A549 (cell line): ENCODE measurements at regions not wholly inside any gene's neighbourhood (a gene's known extent, or its start where the extent isn't known, plus 50 kb on each side); places are given as distances from the start of the nearest gene placed in this dataset.

Experiments
- ATAC-seq, 2 experiments: fragments of 200-7000 bp in 1 of 2; fragments of >200 bp in 1 of 2; cut with Nextera tagmentation in 1 of 2; cut with Tn5 transposase in 1 of 2; 3 replicates each; pipeline versions ENCODE4 v1.8.0 to v1.9.1; 2018 to 2020; ENCODE audit warnings: mild to moderate bottlenecking in 1 of 2, moderate library complexity in 1 of 2
- CTCF ChIA-PET: fragments of 300-600 bp; sonication (Branson Sonifier 250); formaldehyde crosslinking; extraction: SDS; loops from one replicate; lab custom pipeline; 2021; ENCODE audit warnings: antibody characterized with exemption, inconsistent platforms; lab: Yijun Ruan, JAX
- POLR2A ChIA-PET: fragments of 350-600 bp; formaldehyde crosslinking; extraction: SDS; loops from one replicate; lab custom pipeline; 2021; ENCODE audit warnings: antibody characterized with exemption, inconsistent platforms; lab: Yijun Ruan, JAX
- DNase-seq, 2 experiments: peaks; one replicate each; pipeline versions ENCODE4 v3.0.0 to v3.0.0-alpha.2; 2011 to 2016; ENCODE audit warnings: low read depth in 1 of 2, low spot score in 1 of 2
- FAIRE-seq: peaks from 2 replicates; lab custom pipeline; 2011; peaks lifted over from hg19 to GRCh38; lab: Jason Lieb, UNC
- H3K27ac ChIP-seq, 2 experiments: fragments of >200 bp; sonication (Bioruptor Twin); formaldehyde crosslinking; 3 replicates each; pipeline ENCODE4 v1.5.1; 2016 to 2017
- H3K4me1 ChIP-seq: fragments of >200 bp; sonication (Bioruptor Twin); formaldehyde crosslinking; 3 replicates; pipeline ENCODE4 v1.6.1; 2016
- H3K4me2 ChIP-seq: fragments of >200 bp; sonication (Bioruptor Twin); formaldehyde crosslinking; 3 replicates; pipeline ENCODE4 v1.6.1; 2016
- H3K4me3 ChIP-seq: fragments of >200 bp; sonication (Bioruptor Twin); formaldehyde crosslinking; 3 replicates; pipeline ENCODE4 v1.5.1; 2016
- H3K9me3 ChIP-seq: fragments of >200 bp; sonication (Bioruptor Twin); formaldehyde crosslinking; 3 replicates; pipeline ENCODE4 v1.6.1; 2016
- CBX2 ChIP-seq: fragments of 200-600 bp; sonication (generic); IDR thresholded peaks from 2 replicates; pipeline ENCODE4 v1.6.1; 2016; ENCODE audit warnings: low read depth, mild to moderate bottlenecking, borderline replicate concordance
- CEBPB ChIP-seq, 2 experiments: fragments of >200 bp in 1 of 2; sonication (Bioruptor Twin) in 1 of 2; formaldehyde crosslinking in 1 of 2; IDR thresholded peaks; 2 replicates each; pipeline ENCODE4 v1.6.1; 2012 to 2016
- CHD4 ChIP-seq: fragments of 200-600 bp; sonication (generic); IDR thresholded peaks from 2 replicates; pipeline ENCODE4 v1.6.1; 2016; ENCODE audit warnings: antibody characterized with exemption, mild to moderate bottlenecking, borderline replicate concordance
- FOSB ChIP-seq: fragments of 250-450 bp; sonication (Bioruptor Pico); IDR thresholded peaks from 2 replicates; pipeline ENCODE4 v1.5.0; 2020; ENCODE audit warnings: mild to moderate bottlenecking, moderate library complexity
- FOSL2 ChIP-seq, 2 experiments: fragments of 450-650 bp in 1 of 2; fragments of >200 bp in 1 of 2; sonication (Bioruptor Twin) in 1 of 2; formaldehyde crosslinking; IDR thresholded peaks; 2 replicates each; pipeline versions ENCODE4 v1.5.0 to v1.6.1; 2016 to 2020; ENCODE audit warnings: mild to moderate bottlenecking in 1 of 2, moderate library complexity in 1 of 2
- HDAC2 ChIP-seq: fragments of 200-600 bp; sonication (generic); IDR thresholded peaks from 2 replicates; pipeline ENCODE4 v1.6.1; 2016
- HEYL ChIP-seq: fragments of 250-450 bp; sonication (Bioruptor Pico); IDR thresholded peaks from 2 replicates; pipeline ENCODE4 v1.8.0; 2021; ENCODE audit warnings: mild to moderate bottlenecking, moderate library complexity
- HMGXB4 ChIP-seq: fragments of 250-450 bp; sonication (Bioruptor Pico); IDR thresholded peaks from 2 replicates; pipeline ENCODE4 v1.5.0; 2021; ENCODE audit warnings: mild to moderate bottlenecking, moderate library complexity, borderline replicate concordance
- JUN ChIP-seq, 2 experiments: fragments of >200 bp; sonication (Bioruptor Twin); formaldehyde crosslinking; IDR thresholded peaks; 2 replicates in 1 of 2; 3 replicates in 1 of 2; pipeline ENCODE4 v1.6.1; 2016 to 2017
- JUNB ChIP-seq: fragments of >200 bp; sonication (Bioruptor Twin); formaldehyde crosslinking; IDR thresholded peaks from 2 replicates; pipeline ENCODE4 v1.6.1; 2016
- KDM5A ChIP-seq: fragments of 200-600 bp; sonication (generic); IDR thresholded peaks from 2 replicates; pipeline ENCODE4 v1.6.1; 2016; ENCODE audit warnings: antibody characterized with exemption, mild to moderate bottlenecking
- NFE2L2 ChIP-seq: fragments of 150-350 bp; conservative IDR thresholded peaks from 2 replicates; pipeline ENCODE4 v1.6.1; 2014; ENCODE audit warnings: low read length
- NR3C1 ChIP-seq: fragments of >200 bp; sonication (Bioruptor Twin); formaldehyde crosslinking; IDR thresholded peaks from 3 replicates; pipeline ENCODE4 v1.6.1; 2017
- POLR2A ChIP-seq: IDR thresholded peaks from 2 replicates; pipeline ENCODE4 v1.6.1; 2012; ENCODE audit warnings: mild to moderate bottlenecking, low read length
- RAD21 ChIP-seq, 2 experiments: fragments of >200 bp in 1 of 2; sonication (Bioruptor Twin) in 1 of 2; formaldehyde crosslinking in 1 of 2; IDR thresholded peaks in 1 of 2; conservative IDR thresholded peaks in 1 of 2; 2 replicates in 1 of 2; 3 replicates in 1 of 2; pipeline ENCODE4 v1.6.1; 2012 to 2018; ENCODE audit warnings: inconsistent platforms in 1 of 2
- RFX5 ChIP-seq: fragments of 450-650 bp; IDR thresholded peaks from 2 replicates; pipeline ENCODE4 v1.7.1; 2014; ENCODE audit warnings: antibody characterized with exemption, mild to moderate bottlenecking, moderate library complexity
- SREBF2 ChIP-seq: fragments of 450-650 bp; IDR thresholded peaks from 2 replicates; pipeline ENCODE4 v1.6.1; 2014; ENCODE audit warnings: mild to moderate bottlenecking, moderate library complexity
- TP53 ChIP-seq: fragments of 250-450 bp; sonication (Bioruptor Pico); IDR thresholded peaks from 2 replicates; pipeline ENCODE4 v1.5.0; 2021; ENCODE audit warnings: mild to moderate bottlenecking, moderate library complexity
- USF2 ChIP-seq: fragments of 450-650 bp; IDR thresholded peaks from 2 replicates; pipeline ENCODE4 v1.6.1; 2014; ENCODE audit warnings: antibody characterized with exemption
- ZFP36 ChIP-seq: fragments of 450-650 bp; IDR thresholded peaks from 2 replicates; pipeline ENCODE4 v1.6.1; 2014; ENCODE audit warnings: borderline replicate concordance; ENCODE audit not compliant: partially characterized antibody
- ZSCAN20 ChIP-seq: fragments of 250-450 bp; sonication (Bioruptor Pico); IDR thresholded peaks from 2 replicates; pipeline ENCODE4 v1.8.0; 2022; ENCODE audit warnings: mild to moderate bottlenecking, moderate library complexity
- WGBS: methylation state at CpG from one replicate; pipeline ENCODE4 v1.1.6; 2017; ENCODE audit errors: missing lambda C conversion rate; 5-methylcytosine and 5-hydroxymethylcytosine counted together
- TF ChIP-seq, protein P1 (sequence below): fragments of 150-350 bp; IDR thresholded peaks from 2 replicates; pipeline ENCODE4 v1.6.1; 2014; ENCODE audit warnings: low read depth, mild to moderate bottlenecking, low read length
- TF ChIP-seq, protein P2 (sequence below): fragments of 250-450 bp; sonication (Bioruptor Pico); IDR thresholded peaks from 2 replicates; pipeline ENCODE4 v1.5.0; 2020; ENCODE audit warnings: low read depth, mild to moderate bottlenecking, moderate library complexity
- TF ChIP-seq, protein P3 (sequence below): fragments of >200 bp; sonication (Bioruptor Twin); formaldehyde crosslinking; IDR thresholded peaks from 2 replicates; pipeline ENCODE4 v1.6.1; 2016
- TF ChIP-seq, protein P4 (sequence below): fragments of 200-600 bp; sonication (generic); IDR thresholded peaks from 2 replicates; pipeline ENCODE4 v1.6.1; 2016; ENCODE audit warnings: antibody characterized with exemption, mild to moderate bottlenecking, moderate library complexity

GRCh38 chr13:57030671-57031070 lies 110.0 kb upstream of the PRR20A start:
- FAIRE-seq (no peak), ATAC-seq (no peak), DNase-seq (peak in 1 of 2 experiments; percentile 0)
- TF ChIP-seq, protein P1, sequence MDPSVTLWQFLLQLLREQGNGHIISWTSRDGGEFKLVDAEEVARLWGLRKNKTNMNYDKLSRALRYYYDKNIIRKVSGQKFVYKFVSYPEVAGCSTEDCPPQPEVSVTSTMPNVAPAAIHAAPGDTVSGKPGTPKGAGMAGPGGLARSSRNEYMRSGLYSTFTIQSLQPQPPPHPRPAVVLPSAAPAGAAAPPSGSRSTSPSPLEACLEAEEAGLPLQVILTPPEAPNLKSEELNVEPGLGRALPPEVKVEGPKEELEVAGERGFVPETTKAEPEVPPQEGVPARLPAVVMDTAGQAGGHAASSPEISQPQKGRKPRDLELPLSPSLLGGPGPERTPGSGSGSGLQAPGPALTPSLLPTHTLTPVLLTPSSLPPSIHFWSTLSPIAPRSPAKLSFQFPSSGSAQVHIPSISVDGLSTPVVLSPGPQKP: no peak
- TF ChIP-seq, protein P2, sequence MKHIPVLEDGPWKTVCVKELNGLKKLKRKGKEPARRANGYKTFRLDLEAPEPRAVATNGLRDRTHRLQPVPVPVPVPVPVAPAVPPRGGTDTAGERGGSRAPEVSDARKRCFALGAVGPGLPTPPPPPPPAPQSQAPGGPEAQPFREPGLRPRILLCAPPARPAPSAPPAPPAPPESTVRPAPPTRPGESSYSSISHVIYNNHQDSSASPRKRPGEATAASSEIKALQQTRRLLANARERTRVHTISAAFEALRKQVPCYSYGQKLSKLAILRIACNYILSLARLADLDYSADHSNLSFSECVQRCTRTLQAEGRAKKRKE (CRISPR knock-in tag): no peak
- no peak for TF ChIP-seq ZFP36
- no peak for TF ChIP-seq HEYL
- no peak for TF ChIP-seq RAD21 (conservative IDR thresholded peaks at IDR 0.05 in 1 of 2, IDR thresholded peaks at IDR 0.05 in 1 of 2)
- no peak for TF ChIP-seq NR3C1
- WGBS: 69% methylated on average over 6 of the region's 6 CpGs
- Histone ChIP-seq H3K4me2 (no peak overlapping the region), H3K4me3 (no peak overlapping the region), H3K9me3 (no peaks in the 10 kb centered on the region), H3K27ac (no peak overlapping the region), H3K4me1 (no peaks in the 10 kb centered on the region)
- ChIA-PET CTCF (no interaction called here), POLR2A (no interaction called here)

DNA sequence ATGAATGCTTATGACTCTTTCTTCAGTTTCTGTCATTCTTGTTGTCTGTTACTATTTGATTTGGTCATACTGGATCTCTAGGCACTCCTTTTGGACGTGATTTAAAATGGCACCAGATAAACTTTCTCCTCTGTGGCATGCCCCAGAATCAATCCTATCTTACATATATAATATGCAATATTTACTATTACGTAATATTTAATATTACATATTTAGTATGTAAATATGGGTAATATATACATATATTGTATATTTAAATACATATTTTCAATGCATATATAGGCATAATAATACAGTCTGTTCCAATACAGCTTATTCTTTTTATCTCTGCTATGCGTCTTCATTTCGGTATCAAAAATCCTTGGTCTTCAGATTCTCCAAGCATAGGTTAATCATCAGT lies 104.4 kb upstream of the PRR20A start:
- FAIRE-seq: no peak
- H3K9me3 ChIP-seq: no peaks in the 10 kb centered on the region

GRCh38 chr13:57044910-57045309 lies 95.8 kb upstream of the PRR20A start:
- TF ChIP-seq CEBPB (IDR thresholded peaks at IDR 0.05) (no peak), ZSCAN20 (CRISPR knock-in tag) (no peak), CHD4 (no peak), RFX5 (no peak), KDM5A (no peak), USF2 (no peak), JUNB (no peak), HMGXB4 (CRISPR knock-in tag) (no peak), TP53 (CRISPR knock-in tag) (no peak), SREBF2 (no peak), POLR2A (no peak), JUN (IDR thresholded peaks at IDR 0.05) (no peak), NFE2L2 (no peak), CBX2 (no peak), FOSL2 (IDR thresholded peaks at IDR 0.05) (no peak), FOSL2 (CRISPR knock-in tag; IDR thresholded peaks at IDR 0.05) (no peak)
- TF ChIP-seq, protein P1: no peak
- TF ChIP-seq, protein P3, sequence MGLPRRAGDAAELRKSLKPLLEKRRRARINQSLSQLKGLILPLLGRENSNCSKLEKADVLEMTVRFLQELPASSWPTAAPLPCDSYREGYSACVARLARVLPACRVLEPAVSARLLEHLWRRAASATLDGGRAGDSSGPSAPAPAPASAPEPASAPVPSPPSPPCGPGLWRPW: no peak
- TF ChIP-seq, protein P4, sequence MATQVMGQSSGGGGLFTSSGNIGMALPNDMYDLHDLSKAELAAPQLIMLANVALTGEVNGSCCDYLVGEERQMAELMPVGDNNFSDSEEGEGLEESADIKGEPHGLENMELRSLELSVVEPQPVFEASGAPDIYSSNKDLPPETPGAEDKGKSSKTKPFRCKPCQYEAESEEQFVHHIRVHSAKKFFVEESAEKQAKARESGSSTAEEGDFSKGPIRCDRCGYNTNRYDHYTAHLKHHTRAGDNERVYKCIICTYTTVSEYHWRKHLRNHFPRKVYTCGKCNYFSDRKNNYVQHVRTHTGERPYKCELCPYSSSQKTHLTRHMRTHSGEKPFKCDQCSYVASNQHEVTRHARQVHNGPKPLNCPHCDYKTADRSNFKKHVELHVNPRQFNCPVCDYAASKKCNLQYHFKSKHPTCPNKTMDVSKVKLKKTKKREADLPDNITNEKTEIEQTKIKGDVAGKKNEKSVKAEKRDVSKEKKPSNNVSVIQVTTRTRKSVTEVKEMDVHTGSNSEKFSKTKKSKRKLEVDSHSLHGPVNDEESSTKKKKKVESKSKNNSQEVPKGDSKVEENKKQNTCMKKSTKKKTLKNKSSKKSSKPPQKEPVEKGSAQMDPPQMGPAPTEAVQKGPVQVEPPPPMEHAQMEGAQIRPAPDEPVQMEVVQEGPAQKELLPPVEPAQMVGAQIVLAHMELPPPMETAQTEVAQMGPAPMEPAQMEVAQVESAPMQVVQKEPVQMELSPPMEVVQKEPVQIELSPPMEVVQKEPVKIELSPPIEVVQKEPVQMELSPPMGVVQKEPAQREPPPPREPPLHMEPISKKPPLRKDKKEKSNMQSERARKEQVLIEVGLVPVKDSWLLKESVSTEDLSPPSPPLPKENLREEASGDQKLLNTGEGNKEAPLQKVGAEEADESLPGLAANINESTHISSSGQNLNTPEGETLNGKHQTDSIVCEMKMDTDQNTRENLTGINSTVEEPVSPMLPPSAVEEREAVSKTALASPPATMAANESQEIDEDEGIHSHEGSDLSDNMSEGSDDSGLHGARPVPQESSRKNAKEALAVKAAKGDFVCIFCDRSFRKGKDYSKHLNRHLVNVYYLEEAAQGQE: no peak
- no peak overlapping the region for H3K27ac ChIP-seq
- no peaks in the 10 kb centered on the region for H3K9me3 ChIP-seq
- no peak for FAIRE-seq
- no peak for ATAC-seq
- ChIA-PET CTCF (no interaction called here), POLR2A (no interaction called here)
- H3K4me1 ChIP-seq: no peaks in the 10 kb centered on the region
- H3K4me2 ChIP-seq: no peak overlapping the region
- WGBS: 0% methylated on average over 1 of the region's 1 CpG
- H3K4me3 ChIP-seq: no peak overlapping the region
- DNase-seq: no peak

More for the DNA sequence above, 104.4 kb upstream of the PRR20A start:
- no peak overlapping the region for H3K4me3 ChIP-seq
- CTCF ChIA-PET: no interaction called here
- POLR2A ChIA-PET: no interaction called here
- WGBS: 23% methylated on average over 4 of the region's 4 CpGs
- H3K4me1 ChIP-seq: no peaks in the 10 kb centered on the region
- H3K4me2 ChIP-seq: no peak overlapping the region
- no peak for DNase-seq
- no peak for ATAC-seq
- no peak overlapping the region for H3K27ac ChIP-seq
- TF ChIP-seq HDAC2 (no peak), FOSB (CRISPR knock-in tag) (no peak), CEBPB (IDR thresholded peaks at IDR 0.05) (no peak)
